Lung (tissue), 11 donors: ENCODE measurements at regions not wholly inside any gene's neighbourhood (a gene's known extent, or its start where the extent isn't known, plus 50 kb on each side); places are given as distances from the start of the nearest gene placed in this dataset.

Source experiments
- ATAC-seq: fragments of 200-7000 bp; cut with Tn5 transposase; one replicate; pipeline ENCODE4 v1.9.1; 2020; ENCODE audit warnings: moderate number of reproducible peaks; ENCODE audit not compliant: insufficient read depth, low FRiP score
- DNase-seq, 3 donors: peaks; one replicate each; pipeline ENCODE4 v3.0.0-alpha.2; 2013 to 2017
- H3K27ac ChIP-seq, 2 donors: one replicate each; pipeline ENCODE4 v1.5.1; 2013; ENCODE audit warnings: mild to moderate bottlenecking in 2 of 2, moderate library complexity in 2 of 2, control low read depth in 1 of 2, inconsistent platforms in 1 of 2, low read depth in 1 of 2, low read length in 1 of 2
- H3K27me3 ChIP-seq, 3 donors: one replicate each; pipeline ENCODE4 v1.5.1; 2013; ENCODE audit warnings: low read length in 2 of 3; ENCODE audit not compliant: control insufficient read depth in 3 of 3, insufficient read depth in 3 of 3
- H3K36me3 ChIP-seq, 4 donors: one replicate each; pipeline ENCODE4 v1.5.1; 2013; ENCODE audit warnings: low read length in 4 of 4, mild to moderate bottlenecking in 1 of 4, moderate library complexity in 1 of 4; ENCODE audit not compliant: control insufficient read depth in 4 of 4, insufficient read depth in 4 of 4
- H3K4me1 ChIP-seq, 5 donors: one replicate each; pipeline ENCODE4 v1.5.1; 2013; ENCODE audit warnings: low read length in 5 of 5, mild to moderate bottlenecking in 2 of 5, moderate library complexity in 1 of 5; ENCODE audit not compliant: control insufficient read depth in 5 of 5, insufficient read depth in 5 of 5
- H3K4me3 ChIP-seq: one replicate; pipeline ENCODE4 v1.5.1; 2013; ENCODE audit warnings: mild to moderate bottlenecking, control low read depth, moderate library complexity
- H3K9ac ChIP-seq, 2 donors: one replicate each; pipeline ENCODE4 v1.5.1; 2013; ENCODE audit warnings: low read length in 2 of 2, control low read depth in 1 of 2; ENCODE audit not compliant: insufficient read depth in 1 of 2
- H3K9me3 ChIP-seq, 4 donors: one replicate each; pipeline ENCODE4 v1.5.1; 2013; ENCODE audit warnings: low read length in 3 of 4, mild to moderate bottlenecking in 1 of 4, moderate library complexity in 1 of 4; ENCODE audit not compliant: control insufficient read depth in 4 of 4, insufficient read depth in 3 of 4
- WGBS, 2 donors: extraction: QIAGEN DNeasy Blood & Tissue Kit; methylation state at CpG; one replicate each; pipeline ENCODE4 v1.1.7; 2013; 5-methylcytosine and 5-hydroxymethylcytosine counted together
- TF ChIP-seq, protein P1 (sequence below): IDR thresholded peaks from 2 replicates; pipeline ENCODE4 v1.5.1; 2012; ENCODE audit warnings: mild to moderate bottlenecking; ENCODE audit errors: control extremely low read depth, extremely low read depth
- donor health status: control.
- donor health status: control.
- donor health status: Bipolar disorder and iron deficiency.
- donor health status: healthy.
- donor health status: DM: yes; HTN: yes; CAD: no.

GRCh38 chr5:30000231-30000630 is 1193.3 kb upstream of the CDH6 start:
- ATAC-seq, result no peak
- peaks cover 0 to 5% (median 0%) of the 10 kb centered on the region in 4 donors for H3K9me3 ChIP-seq

DNA sequence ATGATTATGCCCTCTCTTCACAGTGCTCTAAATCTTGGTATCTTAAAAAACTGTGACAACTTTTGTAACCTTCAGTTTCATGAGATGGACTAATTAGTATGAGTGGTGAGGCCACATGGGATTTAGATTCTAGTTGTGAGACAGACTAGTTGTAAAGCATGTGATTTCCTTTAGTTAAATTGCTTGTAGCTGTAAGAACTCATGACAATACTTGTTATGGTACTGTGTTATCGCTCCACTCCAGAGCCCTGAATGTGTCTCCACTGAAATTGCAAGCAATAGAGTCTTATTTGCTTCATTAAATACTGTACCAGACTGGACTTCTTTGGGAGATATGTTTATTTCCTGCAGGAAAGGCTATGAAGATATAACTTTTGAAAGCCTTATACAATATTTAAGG is 1198.3 kb upstream of the CDH6 start:
- DNase-seq (no peak), ATAC-seq (no peak)
- H3K9me3 ChIP-seq, result peaks cover 0 to 5% (median 0%) of the 10 kb centered on the region in 4 donors
- H3K9ac ChIP-seq, result no peak overlapping the region
- H3K36me3 ChIP-seq, result no peaks in the 10 kb centered on the region
- TF ChIP-seq, protein P1, sequence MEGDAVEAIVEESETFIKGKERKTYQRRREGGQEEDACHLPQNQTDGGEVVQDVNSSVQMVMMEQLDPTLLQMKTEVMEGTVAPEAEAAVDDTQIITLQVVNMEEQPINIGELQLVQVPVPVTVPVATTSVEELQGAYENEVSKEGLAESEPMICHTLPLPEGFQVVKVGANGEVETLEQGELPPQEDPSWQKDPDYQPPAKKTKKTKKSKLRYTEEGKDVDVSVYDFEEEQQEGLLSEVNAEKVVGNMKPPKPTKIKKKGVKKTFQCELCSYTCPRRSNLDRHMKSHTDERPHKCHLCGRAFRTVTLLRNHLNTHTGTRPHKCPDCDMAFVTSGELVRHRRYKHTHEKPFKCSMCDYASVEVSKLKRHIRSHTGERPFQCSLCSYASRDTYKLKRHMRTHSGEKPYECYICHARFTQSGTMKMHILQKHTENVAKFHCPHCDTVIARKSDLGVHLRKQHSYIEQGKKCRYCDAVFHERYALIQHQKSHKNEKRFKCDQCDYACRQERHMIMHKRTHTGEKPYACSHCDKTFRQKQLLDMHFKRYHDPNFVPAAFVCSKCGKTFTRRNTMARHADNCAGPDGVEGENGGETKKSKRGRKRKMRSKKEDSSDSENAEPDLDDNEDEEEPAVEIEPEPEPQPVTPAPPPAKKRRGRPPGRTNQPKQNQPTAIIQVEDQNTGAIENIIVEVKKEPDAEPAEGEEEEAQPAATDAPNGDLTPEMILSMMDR, result no peak
- 89 to 97% methylated on average over 1 of the region's 1 CpG for WGBS, 2 donors
- no peak overlapping the region for H3K4me3 ChIP-seq
- H3K4me1 ChIP-seq, result no peaks in the 10 kb centered on the region
- H3K27ac ChIP-seq, result no peak overlapping the region
- no peaks in the 10 kb centered on the region for H3K27me3 ChIP-seq

More at GRCh38 chr5:30000231-30000630, 1193.3 kb upstream of the CDH6 start:
- Histone ChIP-seq H3K9ac (no peak overlapping the region), H3K27ac (no peak overlapping the region), H3K4me3 (no peak overlapping the region), H3K27me3 (no peaks in the 10 kb centered on the region), H3K4me1 (no peaks in the 10 kb centered on the region), H3K36me3 (no peaks in the 10 kb centered on the region)
- DNase-seq, result no peak
- TF ChIP-seq, protein P1, result no peak

- no peak overlapping the region for H3K27ac ChIP-seq
- no peak for DNase-seq
- ATAC-seq, result no peak
- 50 to 58% methylated on average over 3 of the region's 3 CpGs for WGBS, 2 donors
- H3K9me3 ChIP-seq, result peaks cover 0 to 5% (median 0%) of the 10 kb centered on the region in 4 donors
- no peaks in the 10 kb centered on the region for H3K27me3 ChIP-seq
- no peaks in the 10 kb centered on the region for H3K4me1 ChIP-seq
- no peak overlapping the region for H3K4me3 ChIP-seq
- no peaks in the 10 kb centered on the region for H3K36me3 ChIP-seq
- H3K9ac ChIP-seq, result no peak overlapping the region
- TF ChIP-seq, protein P1, result no peak
These were observed 1199.0 kb upstream of the CDH6 start for GRCh38 chr5:29994519-29994918.

DNA sequence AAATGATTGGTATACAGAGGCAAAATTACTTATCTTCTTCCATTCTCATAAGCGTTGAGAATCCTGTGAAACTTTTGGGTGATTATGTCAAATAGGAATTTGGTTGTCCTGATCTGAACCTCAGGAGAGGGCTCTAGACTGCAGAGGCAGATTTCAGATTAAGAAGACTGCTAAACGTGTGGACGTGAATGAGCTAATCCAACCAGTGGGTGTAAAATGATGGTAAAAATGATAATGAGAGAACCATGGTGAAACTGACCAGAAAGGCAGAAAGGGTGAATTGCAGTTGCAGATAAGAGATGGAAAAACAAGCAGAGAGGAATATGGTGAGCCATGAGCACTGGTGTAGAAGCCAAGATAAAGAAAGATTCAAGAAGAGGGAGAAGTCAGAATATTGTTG is 1200.2 kb upstream of the CDH6 start:
- ATAC-seq, result no peak

More for the DNA sequence above, 1200.2 kb upstream of the CDH6 start:
- H3K36me3 ChIP-seq, result no peaks in the 10 kb centered on the region
- no peak overlapping the region for H3K27ac ChIP-seq
- no peak overlapping the region for H3K4me3 ChIP-seq
- WGBS, 2 donors, result 81 to 90% methylated on average over 3 of the region's 3 CpGs
- H3K27me3 ChIP-seq, result no peaks in the 10 kb centered on the region
- H3K9ac ChIP-seq, result no peak overlapping the region
- DNase-seq, result no peak
- no peaks in the 10 kb centered on the region for H3K4me1 ChIP-seq
- peaks cover 0 to 5% (median 0%) of the 10 kb centered on the region in 4 donors for H3K9me3 ChIP-seq
- TF ChIP-seq, protein P1, result no peak
